ENCODE measurements at regions not wholly inside any gene's neighbourhood (a gene's known extent, or its start where the extent isn't known, plus 50 kb on each side); places are given as distances from the start of the nearest gene placed in this dataset.

GRCh38 chr5:85716344-85717202 is 901.2 kb upstream of the COX7C start:
- H3K4me3 ChIP-seq (ENCODE audit: low read depth in 1 of 2, low read length in 2 of 2): no peak overlapping the region
- no peak overlapping the region for H3K27ac ChIP-seq (ENCODE audit: low read depth, low read length)
- H3K4me1 ChIP-seq (ENCODE audit: control insufficient read depth in 1 of 2, insufficient read depth in 2 of 2, low read length in 2 of 2): no peaks in the 10 kb centered on the region
- H3K27me3 ChIP-seq (ENCODE audit: control insufficient read depth in 1 of 2, insufficient read depth in 2 of 2, low read length in 2 of 2): no peaks in the 10 kb centered on the region
- H3K36me3 ChIP-seq (ENCODE audit: control insufficient read depth in 1 of 2, insufficient read depth in 2 of 2, low read length in 2 of 2): no peaks in the 10 kb centered on the region
- no peaks in the 10 kb centered on the region for H3K9me3 ChIP-seq (ENCODE audit: control insufficient read depth in 1 of 2, low read length in 2 of 2)
- no peak overlapping the region for H3K9ac ChIP-seq (ENCODE audit: low read depth in 1 of 2, low read length in 2 of 2)

GRCh38 chr5:85717203-85717563 is 900.6 kb upstream of the COX7C start:
- H3K27me3 ChIP-seq (ENCODE audit: control insufficient read depth in 1 of 2, insufficient read depth in 2 of 2, low read length in 2 of 2): no peaks in the 10 kb centered on the region
- H3K36me3 ChIP-seq (ENCODE audit: control insufficient read depth in 1 of 2, insufficient read depth in 2 of 2, low read length in 2 of 2): no peaks in the 10 kb centered on the region
- H3K9ac ChIP-seq (ENCODE audit: low read depth in 1 of 2, low read length in 2 of 2): no peak overlapping the region
- no peak overlapping the region for H3K4me3 ChIP-seq (ENCODE audit: low read depth in 1 of 2, low read length in 2 of 2)
- no peaks in the 10 kb centered on the region for H3K4me1 ChIP-seq (ENCODE audit: control insufficient read depth in 1 of 2, insufficient read depth in 2 of 2, low read length in 2 of 2)
- no peaks in the 10 kb centered on the region for H3K9me3 ChIP-seq (ENCODE audit: control insufficient read depth in 1 of 2, low read length in 2 of 2)
- no peak overlapping the region for H3K27ac ChIP-seq (ENCODE audit: low read depth, low read length)

GRCh38 chr5:85732185-85732584 is 885.6 kb upstream of the COX7C start:
- H3K4me1 ChIP-seq (ENCODE audit: control insufficient read depth in 1 of 2, insufficient read depth in 2 of 2, low read length in 2 of 2): no peaks in the 10 kb centered on the region
- no peaks in the 10 kb centered on the region for H3K9me3 ChIP-seq (ENCODE audit: control insufficient read depth in 1 of 2, low read length in 2 of 2)
- no peak overlapping the region for H3K4me3 ChIP-seq (ENCODE audit: low read depth in 1 of 2, low read length in 2 of 2)
- no peaks in the 10 kb centered on the region for H3K36me3 ChIP-seq (ENCODE audit: control insufficient read depth in 1 of 2, insufficient read depth in 2 of 2, low read length in 2 of 2)
- no peak overlapping the region for H3K27ac ChIP-seq (ENCODE audit: low read depth, low read length)
- H3K27me3 ChIP-seq (ENCODE audit: control insufficient read depth in 1 of 2, insufficient read depth in 2 of 2, low read length in 2 of 2): no peaks in the 10 kb centered on the region
- no peak overlapping the region for H3K9ac ChIP-seq (ENCODE audit: low read depth in 1 of 2, low read length in 2 of 2)

GRCh38 chr5:85741972-85742371 is 875.8 kb upstream of the COX7C start:
- no peak overlapping the region for H3K9ac ChIP-seq (ENCODE audit: low read depth in 1 of 2, low read length in 2 of 2)
- no peak overlapping the region for H3K4me3 ChIP-seq (ENCODE audit: low read depth in 1 of 2, low read length in 2 of 2)
- no peak overlapping the region for H3K27ac ChIP-seq (ENCODE audit: low read depth, low read length)
- H3K4me1 ChIP-seq (ENCODE audit: control insufficient read depth in 1 of 2, insufficient read depth in 2 of 2, low read length in 2 of 2): no peaks in the 10 kb centered on the region
- no peaks in the 10 kb centered on the region for H3K27me3 ChIP-seq (ENCODE audit: control insufficient read depth in 1 of 2, insufficient read depth in 2 of 2, low read length in 2 of 2)
- no peaks in the 10 kb centered on the region for H3K9me3 ChIP-seq (ENCODE audit: control insufficient read depth in 1 of 2, low read length in 2 of 2)
- no peaks in the 10 kb centered on the region for H3K36me3 ChIP-seq (ENCODE audit: control insufficient read depth in 1 of 2, insufficient read depth in 2 of 2, low read length in 2 of 2)

- H3K9ac ChIP-seq (ENCODE audit: low read depth in 1 of 2, low read length in 2 of 2): no peak overlapping the region
- H3K9me3 ChIP-seq (ENCODE audit: control insufficient read depth in 1 of 2, low read length in 2 of 2): no peaks in the 10 kb centered on the region
- H3K4me3 ChIP-seq (ENCODE audit: low read depth in 1 of 2, low read length in 2 of 2): no peak overlapping the region
- H3K27me3 ChIP-seq (ENCODE audit: control insufficient read depth in 1 of 2, insufficient read depth in 2 of 2, low read length in 2 of 2): no peaks in the 10 kb centered on the region
- H3K4me1 ChIP-seq (ENCODE audit: control insufficient read depth in 1 of 2, insufficient read depth in 2 of 2, low read length in 2 of 2): no peaks in the 10 kb centered on the region
- no peaks in the 10 kb centered on the region for H3K36me3 ChIP-seq (ENCODE audit: control insufficient read depth in 1 of 2, insufficient read depth in 2 of 2, low read length in 2 of 2)
- no peak overlapping the region for H3K27ac ChIP-seq (ENCODE audit: low read depth, low read length)
Observed at GRCh38 chr5:85760519-85760918, 857.2 kb upstream of the COX7C start.

DNA sequence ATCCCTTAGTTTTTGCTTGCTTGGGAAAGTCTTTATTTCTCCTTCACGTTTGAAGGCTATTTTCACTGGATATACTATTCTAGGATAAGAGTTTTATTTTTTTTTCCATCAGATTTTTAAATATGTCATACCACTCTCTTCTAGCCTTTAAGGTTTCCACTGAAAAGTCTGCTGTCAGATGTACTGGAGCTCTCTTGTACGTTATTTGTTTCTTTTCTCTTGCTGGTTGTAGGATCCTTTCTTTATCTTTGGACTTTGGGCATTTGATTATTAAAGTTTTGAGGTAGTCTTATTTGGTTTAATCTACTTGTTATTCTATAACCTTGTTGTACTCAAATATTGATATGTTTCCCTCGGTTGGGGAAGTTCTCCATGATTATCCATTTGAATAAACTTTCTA is 848.4 kb upstream of the COX7C start:
- Histone ChIP-seq H3K36me3 (ENCODE audit: control insufficient read depth in 1 of 2, insufficient read depth in 2 of 2, low read length in 2 of 2) (no peaks in the 10 kb centered on the region), H3K27ac (ENCODE audit: low read depth, low read length) (no peak overlapping the region), H3K9ac (ENCODE audit: low read depth in 1 of 2, low read length in 2 of 2) (no peak overlapping the region), H3K4me3 (ENCODE audit: low read depth in 1 of 2, low read length in 2 of 2) (no peak overlapping the region), H3K4me1 (ENCODE audit: control insufficient read depth in 1 of 2, insufficient read depth in 2 of 2, low read length in 2 of 2) (no peaks in the 10 kb centered on the region), H3K27me3 (ENCODE audit: control insufficient read depth in 1 of 2, insufficient read depth in 2 of 2, low read length in 2 of 2) (no peaks in the 10 kb centered on the region), H3K9me3 (ENCODE audit: control insufficient read depth in 1 of 2, low read length in 2 of 2) (peaks cover 5% of the 10 kb centered on the region in 2 donors)

- Histone ChIP-seq H3K27me3 (ENCODE audit: control insufficient read depth in 1 of 2, insufficient read depth in 2 of 2, low read length in 2 of 2) (no peaks in the 10 kb centered on the region), H3K9ac (ENCODE audit: low read depth in 1 of 2, low read length in 2 of 2) (no peak overlapping the region), H3K4me1 (ENCODE audit: control insufficient read depth in 1 of 2, insufficient read depth in 2 of 2, low read length in 2 of 2) (no peaks in the 10 kb centered on the region), H3K4me3 (ENCODE audit: low read depth in 1 of 2, low read length in 2 of 2) (no peak overlapping the region), H3K36me3 (ENCODE audit: control insufficient read depth in 1 of 2, insufficient read depth in 2 of 2, low read length in 2 of 2) (no peaks in the 10 kb centered on the region), H3K9me3 (ENCODE audit: control insufficient read depth in 1 of 2, low read length in 2 of 2) (no peaks in the 10 kb centered on the region), H3K27ac (ENCODE audit: low read depth, low read length) (no peak overlapping the region)
Observed at GRCh38 chr5:85784746-85785145, 833.0 kb upstream of the COX7C start.

- no peaks in the 10 kb centered on the region for H3K27me3 ChIP-seq (ENCODE audit: control insufficient read depth in 1 of 2, insufficient read depth in 2 of 2, low read length in 2 of 2)
- H3K4me1 ChIP-seq (ENCODE audit: control insufficient read depth in 1 of 2, insufficient read depth in 2 of 2, low read length in 2 of 2): no peaks in the 10 kb centered on the region
- no peak overlapping the region for H3K4me3 ChIP-seq (ENCODE audit: low read depth in 1 of 2, low read length in 2 of 2)
- H3K27ac ChIP-seq (ENCODE audit: low read depth, low read length): no peak overlapping the region
- peaks cover 0 to 8% of the 10 kb centered on the region in 2 donors for H3K9me3 ChIP-seq (ENCODE audit: control insufficient read depth in 1 of 2, low read length in 2 of 2)
- no peaks in the 10 kb centered on the region for H3K36me3 ChIP-seq (ENCODE audit: control insufficient read depth in 1 of 2, insufficient read depth in 2 of 2, low read length in 2 of 2)
- H3K9ac ChIP-seq (ENCODE audit: low read depth in 1 of 2, low read length in 2 of 2): no peak overlapping the region
Observed at GRCh38 chr5:85813146-85813545, 804.6 kb upstream of the COX7C start.

DNA sequence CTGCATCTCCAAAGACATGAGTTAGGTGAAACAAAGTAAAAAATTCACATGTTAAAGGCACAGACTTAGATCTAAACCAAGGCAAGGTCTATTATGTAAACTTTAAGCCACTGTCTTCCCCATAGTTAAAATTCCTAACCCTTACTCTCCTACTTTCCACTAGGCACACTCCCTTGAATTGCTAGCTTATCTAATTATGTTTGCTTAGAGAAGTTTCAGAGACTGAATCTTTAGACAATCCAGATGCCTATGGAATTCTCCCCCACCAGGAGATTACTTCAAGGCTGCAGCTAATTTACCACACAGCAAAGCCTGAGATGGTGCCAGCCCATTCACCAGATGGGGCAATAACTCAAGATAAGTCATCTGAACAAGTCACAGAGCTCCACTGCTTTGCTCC is 803.1 kb upstream of the COX7C start:
- Histone ChIP-seq H3K36me3 (ENCODE audit: control insufficient read depth in 1 of 2, insufficient read depth in 2 of 2, low read length in 2 of 2) (no peaks in the 10 kb centered on the region), H3K27me3 (ENCODE audit: control insufficient read depth in 1 of 2, insufficient read depth in 2 of 2, low read length in 2 of 2) (no peaks in the 10 kb centered on the region), H3K4me1 (ENCODE audit: control insufficient read depth in 1 of 2, insufficient read depth in 2 of 2, low read length in 2 of 2) (no peaks in the 10 kb centered on the region), H3K9me3 (ENCODE audit: control insufficient read depth in 1 of 2, low read length in 2 of 2) (peaks cover 0 to 8% of the 10 kb centered on the region in 2 donors), H3K27ac (ENCODE audit: low read depth, low read length) (no peak overlapping the region), H3K9ac (ENCODE audit: low read depth in 1 of 2, low read length in 2 of 2) (no peak overlapping the region), H3K4me3 (ENCODE audit: low read depth in 1 of 2, low read length in 2 of 2) (no peak overlapping the region)

GRCh38 chr5:85823462-85824426 is 794.0 kb upstream of the COX7C start:
- Histone ChIP-seq H3K27me3 (ENCODE audit: control insufficient read depth in 1 of 2, insufficient read depth in 2 of 2, low read length in 2 of 2) (no peaks in the 10 kb centered on the region), H3K4me3 (ENCODE audit: low read depth in 1 of 2, low read length in 2 of 2) (no peak overlapping the region), H3K9me3 (ENCODE audit: control insufficient read depth in 1 of 2, low read length in 2 of 2) (no peaks in the 10 kb centered on the region), H3K4me1 (ENCODE audit: control insufficient read depth in 1 of 2, insufficient read depth in 2 of 2, low read length in 2 of 2) (no peaks in the 10 kb centered on the region), H3K9ac (ENCODE audit: low read depth in 1 of 2, low read length in 2 of 2) (no peak overlapping the region), H3K27ac (ENCODE audit: low read depth, low read length) (no peak overlapping the region), H3K36me3 (ENCODE audit: control insufficient read depth in 1 of 2, insufficient read depth in 2 of 2, low read length in 2 of 2) (no peaks in the 10 kb centered on the region)

All from duodenal mucosa (tissue), 2 donors.